Retinal pigment epithelial cell (primary cell): ENCODE measurements at regions not wholly inside any gene's neighbourhood (a gene's known extent, or its start where the extent isn't known, plus 50 kb on each side); places are given as distances from the start of the nearest gene placed in this dataset.

Experiments
- DNase-seq: peaks from one replicate; pipeline ENCODE4 v3.0.0-alpha.2; 2010; ENCODE audit warnings: low read depth
- H3K4me3 ChIP-seq: 2 replicates; pipeline ENCODE4 v1.5.1; 2011; ENCODE audit warnings: mild to moderate bottlenecking, low read length, control low read depth, moderate library complexity
- CTCF ChIP-seq: conservative IDR thresholded peaks from 2 replicates; pipeline ENCODE4 v1.5.1; 2011; ENCODE audit warnings: low read depth, low read length, control low read depth, inconsistent platforms

- no peak for TF ChIP-seq CTCF
- no peak overlapping the region for H3K4me3 ChIP-seq
- DNase-seq: no peak
Observed at GRCh38 chr13:99450416-99450815, 50.9 kb upstream of the TM9SF2 start.
